ENCODE measurements at regions not wholly inside any gene's neighbourhood (a gene's known extent, or its start where the extent isn't known, plus 50 kb on each side); places are given as distances from the start of the nearest gene placed in this dataset.

- TF ChIP-seq EZH2 (IDR thresholded peaks at IDR 0.05; ENCODE audit: borderline replicate concordance, low read length) = no peak
- TF ChIP-seq, protein P1, sequence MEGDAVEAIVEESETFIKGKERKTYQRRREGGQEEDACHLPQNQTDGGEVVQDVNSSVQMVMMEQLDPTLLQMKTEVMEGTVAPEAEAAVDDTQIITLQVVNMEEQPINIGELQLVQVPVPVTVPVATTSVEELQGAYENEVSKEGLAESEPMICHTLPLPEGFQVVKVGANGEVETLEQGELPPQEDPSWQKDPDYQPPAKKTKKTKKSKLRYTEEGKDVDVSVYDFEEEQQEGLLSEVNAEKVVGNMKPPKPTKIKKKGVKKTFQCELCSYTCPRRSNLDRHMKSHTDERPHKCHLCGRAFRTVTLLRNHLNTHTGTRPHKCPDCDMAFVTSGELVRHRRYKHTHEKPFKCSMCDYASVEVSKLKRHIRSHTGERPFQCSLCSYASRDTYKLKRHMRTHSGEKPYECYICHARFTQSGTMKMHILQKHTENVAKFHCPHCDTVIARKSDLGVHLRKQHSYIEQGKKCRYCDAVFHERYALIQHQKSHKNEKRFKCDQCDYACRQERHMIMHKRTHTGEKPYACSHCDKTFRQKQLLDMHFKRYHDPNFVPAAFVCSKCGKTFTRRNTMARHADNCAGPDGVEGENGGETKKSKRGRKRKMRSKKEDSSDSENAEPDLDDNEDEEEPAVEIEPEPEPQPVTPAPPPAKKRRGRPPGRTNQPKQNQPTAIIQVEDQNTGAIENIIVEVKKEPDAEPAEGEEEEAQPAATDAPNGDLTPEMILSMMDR (IDR thresholded peaks at IDR 0.05; ENCODE audit: low read length) = no peak
Observed at GRCh38 chr3:106528932-106529331, 660.1 kb upstream of the CBLB start.

Data from OCI-LY1 (cell line).